Neural progenitor cell (in vitro differentiated cells): ENCODE measurements at regions not wholly inside any gene's neighbourhood (a gene's known extent, or its start where the extent isn't known, plus 50 kb on each side); places are given as distances from the start of the nearest gene placed in this dataset.

Experiments used
- DNase-seq: peaks from one replicate; pipeline ENCODE4 v3.0.0-alpha.2; 2016; ENCODE audit warnings: low spot score
- H2AFZ ChIP-seq: fragments of 200-600 bp; sonication (generic); replicated peaks from 2 replicates; pipeline ENCODE4 v1.6.1; 2016; ENCODE audit warnings: antibody characterized with exemption
- H3F3A ChIP-seq: fragments of 200-600 bp; sonication (generic); 2 replicates; pipeline ENCODE4 v1.6.1; 2016; ENCODE audit warnings: antibody characterized with exemption, low read depth
- H3K27ac ChIP-seq: fragments of 200-600 bp; sonication (generic); 2 replicates; pipeline ENCODE4 v1.5.1; 2016; ENCODE audit warnings: mild to moderate bottlenecking
- H3K27me3 ChIP-seq: fragments of 200-600 bp; sonication (generic); 2 replicates; pipeline ENCODE4 v1.6.1; 2016; ENCODE audit warnings: mild to moderate bottlenecking, moderate library complexity
- H3K36me3 ChIP-seq: fragments of 200-600 bp; sonication (generic); 2 replicates; pipeline ENCODE4 v1.5.1; 2016
- H3K4me1 ChIP-seq: fragments of 200-600 bp; sonication (generic); 2 replicates; pipeline ENCODE4 v1.6.1; 2016; ENCODE audit warnings: mixed run types
- H3K4me2 ChIP-seq: fragments of 200-600 bp; sonication (generic); 2 replicates; pipeline ENCODE4 v1.6.1; 2016
- H3K4me3 ChIP-seq: fragments of 200-600 bp; sonication (generic); 2 replicates; pipeline ENCODE4 v1.5.1; 2016
- H3K79me2 ChIP-seq: fragments of 200-600 bp; sonication (generic); 2 replicates; pipeline ENCODE4 v1.6.1; 2016; ENCODE audit warnings: low read depth
- H3K9ac ChIP-seq: fragments of 200-600 bp; sonication (generic); 2 replicates; pipeline ENCODE4 v1.6.1; 2016
- H3K9me3 ChIP-seq: fragments of 200-600 bp; sonication (generic); 2 replicates; pipeline ENCODE4 v1.5.1; 2016; ENCODE audit warnings: low read depth
- H4K20me1 ChIP-seq: fragments of 200-600 bp; sonication (generic); 2 replicates; pipeline ENCODE4 v1.6.1; 2016; ENCODE audit warnings: low read depth
- H3K27ac Mint-ChIP-seq: 3 replicates; pipeline ENCODE4 v1.8.0; 2021; ENCODE audit warnings: mixed read lengths
- H3K27me3 Mint-ChIP-seq: 2 replicates; pipeline ENCODE4 v1.8.0; 2022; ENCODE audit warnings: low read depth, mild to moderate bottlenecking, inconsistent platforms, moderate library complexity, mixed read lengths; ENCODE audit not compliant: insufficient read depth
- H3K36me3 Mint-ChIP-seq: 3 replicates; pipeline ENCODE4 v1.8.0; 2021; ENCODE audit warnings: mixed read lengths
- H3K4me1 Mint-ChIP-seq: 3 replicates; pipeline ENCODE4 v1.8.0; 2021; ENCODE audit warnings: mixed read lengths
- H3K4me3 Mint-ChIP-seq: 3 replicates; pipeline ENCODE4 v1.8.0; 2021; ENCODE audit warnings: mild to moderate bottlenecking, moderate library complexity, mixed read lengths
- H3K9me3 Mint-ChIP-seq: 3 replicates; pipeline ENCODE4 v1.8.0; 2020; ENCODE audit warnings: mixed read lengths
- CTCF ChIP-seq: fragments of 200-600 bp; sonication (generic); IDR thresholded peaks from 2 replicates; pipeline ENCODE4 v1.5.1; 2017; ENCODE audit warnings: antibody characterized with exemption, mild to moderate bottlenecking
- EZH2 ChIP-seq: fragments of 200-600 bp; sonication (generic); IDR thresholded peaks from 2 replicates; pipeline ENCODE4 v1.6.1; 2017; ENCODE audit warnings: antibody characterized with exemption, mild to moderate bottlenecking, moderate library complexity
- EZH2phosphoT487 ChIP-seq: fragments of 200-600 bp; sonication (generic); IDR thresholded peaks from 2 replicates; pipeline ENCODE4 v1.6.1; 2017; ENCODE audit warnings: antibody characterized with exemption

DNA sequence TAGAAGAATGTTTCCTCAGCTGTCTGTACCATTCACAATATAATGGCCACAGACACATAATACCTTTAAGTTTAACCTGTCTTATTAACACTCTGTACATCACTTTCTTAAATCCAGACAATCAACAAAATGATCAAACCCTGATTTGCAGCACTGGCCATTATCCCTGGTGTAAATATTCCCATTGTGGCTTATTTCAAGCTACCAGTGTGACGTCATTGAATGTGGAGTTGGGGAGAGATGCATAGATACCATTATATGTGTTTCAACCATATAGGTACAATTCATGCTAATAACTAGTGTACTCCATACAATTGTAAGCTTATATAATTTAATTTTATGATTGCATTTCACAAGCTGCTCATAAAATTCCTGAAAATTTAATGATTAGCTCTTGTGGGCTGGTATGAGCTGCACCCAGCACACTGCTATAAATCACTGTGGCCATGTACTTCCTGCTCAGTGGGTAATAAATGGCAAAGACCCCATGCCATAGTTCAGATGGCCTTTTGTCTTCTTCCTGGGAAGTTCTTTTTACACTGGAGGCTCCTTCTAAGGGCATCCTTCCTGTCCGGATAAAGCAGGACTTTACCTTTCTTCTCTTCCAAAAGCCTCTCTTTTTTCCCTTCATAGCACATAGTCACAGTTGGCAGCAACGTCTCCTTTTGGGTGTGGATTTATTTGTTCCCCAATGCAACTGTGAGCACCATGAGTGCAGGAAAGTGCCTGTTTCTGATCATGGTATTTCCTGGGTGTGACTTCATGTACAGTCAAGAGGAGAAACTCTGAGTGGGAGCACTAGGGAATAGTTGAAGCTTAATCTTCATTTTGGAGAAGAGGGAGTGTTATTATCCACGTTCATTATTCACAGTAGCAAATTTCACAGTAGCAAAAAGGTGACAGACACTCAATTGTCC lies 87.8 kb downstream of the MIAT start:
- Mint-ChIP-seq H3K4me3 (no peak overlapping the region), H3K4me1 (peaks cover 52% of the 10 kb centered on the region), H3K27ac (peak overlapping the region; percentile 7), H3K9me3 (no peaks in the 10 kb centered on the region), H3K27me3 (peaks cover 4% of the 10 kb centered on the region), H3K36me3 (no peaks in the 10 kb centered on the region)
- Histone ChIP-seq H2AFZ (no peak overlapping the region), H3K4me1 (peaks cover 24% of the 10 kb centered on the region), H3K4me2 (no peak overlapping the region), H3F3A (peaks cover 14% of the 10 kb centered on the region), H3K27ac (no peak overlapping the region), H4K20me1 (no peaks in the 10 kb centered on the region), H3K9me3 (no peaks in the 10 kb centered on the region), H3K9ac (no peak overlapping the region), H3K36me3 (no peaks in the 10 kb centered on the region), H3K27me3 (no peaks in the 10 kb centered on the region), H3K79me2 (no peaks in the 10 kb centered on the region), H3K4me3 (no peak overlapping the region)
- no peak for DNase-seq
- TF ChIP-seq EZH2 = no peak
- no peak for TF ChIP-seq CTCF
- TF ChIP-seq EZH2phosphoT487 = no peak

- Histone ChIP-seq H3K36me3 (no peaks in the 10 kb centered on the region), H3K4me1 (peaks cover 29% of the 10 kb centered on the region), H4K20me1 (peaks cover 6% of the 10 kb centered on the region), H3K4me2 (no peak overlapping the region), H3K27ac (no peak overlapping the region), H3K9ac (no peak overlapping the region), H2AFZ (no peak overlapping the region), H3K4me3 (no peak overlapping the region), H3K79me2 (no peaks in the 10 kb centered on the region), H3K27me3 (no peaks in the 10 kb centered on the region), H3F3A (peaks cover 23% of the 10 kb centered on the region), H3K9me3 (no peaks in the 10 kb centered on the region)
- no peaks in the 10 kb centered on the region for H3K9me3 Mint-ChIP-seq
- no peak overlapping the region for H3K4me3 Mint-ChIP-seq
- no peaks in the 10 kb centered on the region for H3K36me3 Mint-ChIP-seq
- no peak for DNase-seq
- H3K27me3 Mint-ChIP-seq = peaks cover 2% of the 10 kb centered on the region
- TF ChIP-seq EZH2phosphoT487 = no peak
- no peak for TF ChIP-seq EZH2
- no peak for TF ChIP-seq CTCF
- H3K27ac Mint-ChIP-seq = peak overlapping the region; percentile 32
- peaks cover 58% of the 10 kb centered on the region for H3K4me1 Mint-ChIP-seq
Measured at GRCh38 chr22:26746311-26746710, 88.9 kb downstream of the MIAT start.

GRCh38 chr22:26748845-26749244 lies 91.5 kb downstream of the MIAT start:
- Histone ChIP-seq H3K27me3 (no peaks in the 10 kb centered on the region), H3K9ac (no peak overlapping the region), H3K4me2 (no peak overlapping the region), H3K27ac (no peak overlapping the region), H3K79me2 (no peaks in the 10 kb centered on the region), H3K9me3 (no peaks in the 10 kb centered on the region), H3F3A (peaks cover 27% of the 10 kb centered on the region), H3K4me1 (peaks cover 47% of the 10 kb centered on the region), H2AFZ (no peak overlapping the region), H3K36me3 (no peaks in the 10 kb centered on the region), H4K20me1 (peaks cover 6% of the 10 kb centered on the region), H3K4me3 (no peak overlapping the region)
- peak overlapping the region; percentile 95 for H3K27ac Mint-ChIP-seq
- H3K36me3 Mint-ChIP-seq = no peaks in the 10 kb centered on the region
- peaks cover 74% of the 10 kb centered on the region for H3K4me1 Mint-ChIP-seq
- TF ChIP-seq CTCF (no peak), EZH2 (no peak), EZH2phosphoT487 (no peak)
- H3K27me3 Mint-ChIP-seq = peaks cover 6% of the 10 kb centered on the region
- no peak for DNase-seq
- H3K9me3 Mint-ChIP-seq = no peaks in the 10 kb centered on the region
- peak overlapping the region; percentile 14 for H3K4me3 Mint-ChIP-seq
